ENCODE measurements at regions not wholly inside any gene's neighbourhood (a gene's known extent, or its start where the extent isn't known, plus 50 kb on each side); places are given as distances from the start of the nearest gene placed in this dataset.
"Not testable (repeated sequence)": the region's sequence is repeated elsewhere in the genome, so short reads cannot be mapped to it uniquely, and the experiment has no call there.

DNA sequence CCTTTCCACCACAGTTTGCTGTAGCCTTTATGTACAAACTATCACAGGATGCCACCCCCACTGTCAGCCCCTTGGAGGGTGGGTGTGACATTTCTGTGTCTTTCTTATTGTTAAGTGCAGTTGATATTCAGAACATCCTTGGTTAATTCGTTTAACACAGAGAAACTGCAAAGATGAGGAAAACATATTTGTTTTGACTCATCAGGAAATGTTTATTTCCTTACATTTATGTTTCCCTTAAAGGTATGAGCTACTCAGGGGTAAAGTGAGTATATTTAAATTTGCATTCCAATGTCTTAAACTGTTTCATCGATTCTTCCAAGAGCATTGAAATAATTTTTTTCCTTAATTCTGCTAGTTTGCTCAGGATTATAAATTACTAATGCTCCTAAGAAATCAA is 243.4 kb downstream of the RDH14 start:
- DNase-seq (ENCODE audit: low read depth in 1 of 2, low spot score in 1 of 2) = no peak

DNA sequence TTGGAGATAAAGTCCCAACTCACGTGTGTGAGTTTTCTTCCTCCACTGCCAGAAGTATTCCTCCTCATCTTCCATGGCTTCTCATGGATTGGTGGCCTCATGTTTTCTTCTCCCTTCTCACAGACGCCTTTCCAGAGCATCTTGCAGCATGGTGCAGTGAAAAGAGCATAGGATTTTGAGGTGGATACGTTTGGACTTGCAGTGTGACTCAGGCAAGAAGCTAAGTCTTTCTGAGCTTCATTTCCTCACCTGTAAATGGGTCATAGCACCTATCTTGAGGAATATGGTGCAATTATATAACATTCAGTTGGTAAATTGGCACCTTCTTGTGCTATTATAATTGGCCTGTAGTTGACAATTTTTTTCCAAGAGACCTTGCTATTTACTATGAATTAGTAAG is 247.6 kb downstream of the RDH14 start:
- DNase-seq (ENCODE audit: low read depth in 1 of 2, low spot score in 1 of 2) = no peak

- no peak for DNase-seq (ENCODE audit: low read depth in 1 of 2, low spot score in 1 of 2)
Observed at GRCh38 chr2:18311420-18312195, 248.8 kb downstream of the RDH14 start.

- no peak for DNase-seq (ENCODE audit: low read depth in 1 of 2, low spot score in 1 of 2)
Observed at GRCh38 chr2:18309627-18310026, 250.8 kb downstream of the RDH14 start.

DNA sequence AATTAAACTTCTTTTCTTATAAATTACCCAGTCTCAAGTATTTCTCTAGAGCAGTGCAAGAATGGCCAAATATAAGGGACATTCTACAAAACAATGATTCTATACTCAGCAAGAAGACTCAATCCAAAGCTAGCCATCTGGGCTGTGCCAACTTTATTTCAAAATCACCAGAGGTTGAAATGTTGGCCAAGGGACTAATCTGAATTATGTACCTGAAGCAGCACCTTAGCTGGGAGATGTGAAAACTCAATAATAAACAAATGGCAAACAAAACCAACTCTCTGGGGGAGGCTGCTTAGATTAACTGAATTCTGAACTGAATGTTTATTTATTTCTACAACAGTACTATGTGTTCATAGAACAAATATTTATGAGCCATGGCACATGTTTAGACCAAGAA is 251.3 kb downstream of the RDH14 start:
- DNase-seq (ENCODE audit: low read depth in 1 of 2, low spot score in 1 of 2) = no peak

- DNase-seq (ENCODE audit: low read depth in 1 of 2, low spot score in 1 of 2) = no peak
Observed at GRCh38 chr2:18304849-18305248, 255.6 kb downstream of the RDH14 start.

GRCh38 chr2:18301421-18302139 is 258.9 kb downstream of the RDH14 start:
- no peak for DNase-seq (ENCODE audit: low read depth in 1 of 2, low spot score in 1 of 2)

- DNase-seq (ENCODE audit: low read depth in 1 of 2, low spot score in 1 of 2) = no peak
Observed at GRCh38 chr2:18299423-18300212, 260.8 kb downstream of the RDH14 start.

GRCh38 chr2:18297534-18298058 is 262.9 kb downstream of the RDH14 start:
- no peak for DNase-seq (ENCODE audit: low read depth in 1 of 2, low spot score in 1 of 2)

GRCh38 chr2:18290386-18290785 is 270.1 kb downstream of the RDH14 start:
- DNase-seq (ENCODE audit: low read depth in 1 of 2, low spot score in 1 of 2) = no peak

- no peak for DNase-seq (ENCODE audit: low read depth in 1 of 2, low spot score in 1 of 2)
Observed at GRCh38 chr2:18286897-18287296, 273.6 kb downstream of the RDH14 start.

- no peak for DNase-seq (ENCODE audit: low read depth in 1 of 2, low spot score in 1 of 2)
Observed at GRCh38 chr2:18284331-18284730, 276.1 kb downstream of the RDH14 start.

GRCh38 chr2:18282026-18282425 is 278.4 kb downstream of the RDH14 start:
- no peak for DNase-seq (ENCODE audit: low read depth in 1 of 2, low spot score in 1 of 2)

- no peak for DNase-seq (ENCODE audit: low read depth in 1 of 2, low spot score in 1 of 2)
Observed at GRCh38 chr2:18276583-18277075, 283.8 kb downstream of the RDH14 start.

DNA sequence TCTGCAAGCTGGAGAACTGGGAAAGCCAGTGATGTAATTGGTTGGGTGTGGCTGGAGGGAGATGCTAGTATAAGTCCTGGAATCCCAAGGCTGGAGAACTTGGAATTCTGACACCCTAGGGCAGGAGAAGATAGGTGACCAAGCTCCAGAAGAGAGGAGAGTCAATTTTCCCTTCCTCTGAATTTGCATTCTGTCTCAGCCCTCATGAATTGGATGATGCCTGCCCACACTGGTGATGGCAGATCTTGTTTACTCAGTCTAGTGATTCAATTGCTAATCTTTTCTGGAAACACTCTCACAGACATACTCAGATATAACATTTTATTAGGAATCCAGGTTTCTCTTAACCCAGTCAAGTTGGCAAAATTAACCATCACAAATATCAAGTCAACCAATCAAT is 287.2 kb downstream of the RDH14 start:
- no peak for DNase-seq (ENCODE audit: low read depth in 1 of 2, low spot score in 1 of 2)

DNA sequence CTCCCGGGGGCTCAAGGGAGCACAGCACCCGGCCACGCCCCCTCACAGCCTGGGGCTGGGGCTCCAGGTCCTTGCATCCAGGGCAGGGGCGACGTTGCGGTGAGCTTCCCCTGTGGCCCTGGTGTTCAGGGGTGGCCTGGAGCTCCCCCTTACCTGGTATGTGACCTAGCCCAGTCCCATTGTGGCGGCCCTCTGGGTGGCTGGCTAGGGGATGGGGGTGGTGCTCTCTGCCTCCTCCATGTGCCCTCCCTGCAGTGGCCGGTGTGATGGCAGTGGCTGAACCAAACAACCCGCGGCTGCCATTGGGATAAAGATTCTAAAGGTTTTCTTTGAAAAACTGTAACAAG is 288.3 kb downstream of the RDH14 start:
- no peak for DNase-seq (ENCODE audit: low read depth in 1 of 2, low spot score in 1 of 2)

- DNase-seq (ENCODE audit: low read depth in 1 of 2, low spot score in 1 of 2) = no peak
Observed at GRCh38 chr2:18271370-18272147, 288.9 kb downstream of the RDH14 start.

- no peak for DNase-seq (ENCODE audit: low read depth in 1 of 2, low spot score in 1 of 2)
Observed at GRCh38 chr2:18268400-18268799, 292.1 kb downstream of the RDH14 start.

DNA sequence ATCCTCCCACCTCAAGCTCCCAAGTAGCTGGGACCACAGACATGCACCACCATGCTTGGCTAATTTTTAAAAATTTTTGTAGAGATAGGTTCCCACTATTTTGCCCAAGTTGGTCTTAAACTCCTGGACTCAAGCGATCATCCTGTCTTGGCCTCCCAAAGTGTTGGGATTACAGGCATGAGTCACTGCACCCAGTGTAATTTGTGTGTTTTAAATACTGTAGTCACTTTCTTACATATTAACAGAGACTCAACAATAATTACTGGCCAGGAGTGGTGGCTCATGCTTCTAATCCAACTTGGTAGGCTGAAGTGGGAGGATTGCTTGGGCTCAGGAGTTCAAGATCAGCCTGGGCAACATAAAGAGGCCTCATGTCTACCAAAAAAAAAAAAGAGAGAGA is 293.0 kb downstream of the RDH14 start:
- no peak for DNase-seq (ENCODE audit: low read depth in 1 of 2, low spot score in 1 of 2)

DNA sequence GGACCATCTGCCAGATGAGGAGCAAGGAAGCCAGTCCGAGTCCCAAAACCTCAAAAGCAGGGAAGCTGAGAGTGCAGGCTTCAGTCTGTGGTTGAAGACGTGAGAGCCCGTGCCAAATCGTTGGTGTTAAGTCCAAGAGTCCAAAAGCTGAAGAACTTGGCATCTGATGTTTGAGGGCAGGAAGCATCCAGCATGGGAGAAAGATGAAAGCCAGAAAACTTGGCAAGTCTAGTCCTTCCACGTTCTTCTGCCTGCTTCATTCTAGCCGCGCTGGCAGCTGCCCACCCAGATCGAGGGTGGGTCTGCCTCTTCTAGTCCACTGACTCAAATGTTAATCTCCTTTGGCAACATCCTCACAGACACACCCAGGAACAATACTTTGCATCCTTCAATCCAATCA is 293.8 kb downstream of the RDH14 start:
- DNase-seq (ENCODE audit: low read depth in 1 of 2, low spot score in 1 of 2) = not testable (repeated sequence)

All from activated T-helper 1 cell treated with anti-CD3 and anti-CD28 coated beads, Interleukin-2, amount 50 U/mL, for 16 hours (primary cell).